H9 (cell line): ENCODE measurements at regions not wholly inside any gene's neighbourhood (a gene's known extent, or its start where the extent isn't known, plus 50 kb on each side); places are given as distances from the start of the nearest gene placed in this dataset.
A peak's percentile ranks its signal among the peaks of the same experiment; 100 is the strongest.

Experiments
- DNase-seq: peaks from one replicate; pipeline ENCODE4 v3.0.0-alpha.2; 2017
- H2AFZ ChIP-seq: one replicate; pipeline ENCODE4 v1.6.1; 2013; ENCODE audit warnings: mild to moderate bottlenecking, low read length, control low read depth, moderate library complexity
- H2AK5ac ChIP-seq: 2 replicates; pipeline ENCODE4 v1.6.1; 2013; ENCODE audit warnings: low read length, control low read depth, mixed read lengths; ENCODE audit not compliant: insufficient read length
- H2BK120ac ChIP-seq: one replicate; pipeline ENCODE4 v1.6.1; 2013; ENCODE audit warnings: low read depth, mild to moderate bottlenecking, low read length, control low read depth, inconsistent platforms; ENCODE audit not compliant: poor library complexity, severe bottlenecking
- H2BK12ac ChIP-seq: 2 replicates; pipeline ENCODE4 v1.6.1; 2013; ENCODE audit warnings: low read length, control low read depth, mixed read lengths, low read depth; ENCODE audit not compliant: insufficient read length
- H2BK15ac ChIP-seq: 2 replicates; pipeline ENCODE4 v1.6.1; 2013; ENCODE audit warnings: low read depth, low read length, control low read depth
- H2BK20ac ChIP-seq: one replicate; pipeline ENCODE4 v1.6.1; 2013; ENCODE audit warnings: low read depth, mild to moderate bottlenecking, low read length, control low read depth, inconsistent platforms; ENCODE audit not compliant: poor library complexity, severe bottlenecking
- H2BK5ac ChIP-seq: 2 replicates; pipeline ENCODE4 v1.6.1; 2013; ENCODE audit warnings: low read length, control low read depth, mixed read lengths; ENCODE audit not compliant: insufficient read length
- H3K14ac ChIP-seq: 2 replicates; pipeline ENCODE4 v1.6.1; 2013; ENCODE audit warnings: low read length, control low read depth; ENCODE audit not compliant: insufficient read depth
- H3K18ac ChIP-seq: 2 replicates; pipeline ENCODE4 v1.6.1; 2013; ENCODE audit warnings: low read depth, mild to moderate bottlenecking, mixed read lengths, low read length, control low read depth; ENCODE audit not compliant: insufficient read length
- H3K23ac ChIP-seq: 2 replicates; pipeline ENCODE4 v1.6.1; 2013; ENCODE audit warnings: low read length, control low read depth, mixed read lengths, low read depth; ENCODE audit not compliant: insufficient read length
- H3K23me2 ChIP-seq: 2 replicates; pipeline ENCODE4 v1.6.1; 2013; ENCODE audit warnings: low read depth, mild to moderate bottlenecking, mixed read lengths, low read length, control low read depth; ENCODE audit not compliant: insufficient read length, poor library complexity, severe bottlenecking
- H3K27ac ChIP-seq: 2 replicates; pipeline ENCODE4 v1.5.1; 2013; ENCODE audit warnings: low read length, control low read depth, mixed read lengths, low read depth; ENCODE audit not compliant: insufficient read length
- H3K27me3 ChIP-seq: 2 replicates; pipeline ENCODE4 v1.6.1; 2013; ENCODE audit warnings: low read length, control low read depth, inconsistent platforms; ENCODE audit not compliant: insufficient read depth
- H3K4ac ChIP-seq: 2 replicates; pipeline ENCODE4 v1.6.1; 2013; ENCODE audit warnings: low read depth, mild to moderate bottlenecking, control low read depth, inconsistent platforms, low read length, moderate library complexity
- H3K4me1 ChIP-seq: 2 replicates; pipeline ENCODE4 v1.6.1; 2013; ENCODE audit warnings: low read length, control low read depth, inconsistent platforms; ENCODE audit not compliant: insufficient read depth
- H3K4me2 ChIP-seq: 2 replicates; pipeline ENCODE4 v1.6.1; 2013; ENCODE audit warnings: low read length, control low read depth, mixed read lengths; ENCODE audit not compliant: insufficient read length, insufficient read depth
- H3K56ac ChIP-seq: 2 replicates; pipeline ENCODE4 v1.6.1; 2013; ENCODE audit warnings: low read depth, mild to moderate bottlenecking, mixed read lengths, low read length, control low read depth; ENCODE audit not compliant: insufficient read length
- H3K79me1 ChIP-seq: 2 replicates; pipeline ENCODE4 v1.6.1; 2013; ENCODE audit warnings: low read depth, mild to moderate bottlenecking, moderate library complexity, low read length, control low read depth, inconsistent platforms; ENCODE audit not compliant: insufficient read depth, poor library complexity, severe bottlenecking
- H3K79me2 ChIP-seq: 2 replicates; pipeline ENCODE4 v1.6.1; 2013; ENCODE audit warnings: low read length, control low read depth, inconsistent platforms; ENCODE audit not compliant: insufficient read depth
- H3K9ac ChIP-seq: 2 replicates; pipeline ENCODE4 v1.6.1; 2013; ENCODE audit warnings: low read length, control low read depth, mixed read lengths; ENCODE audit not compliant: insufficient read length; ENCODE audit errors: extremely low read depth
- H3K9me3 ChIP-seq: one replicate; pipeline ENCODE4 v1.6.1; 2013; ENCODE audit warnings: low read depth, low read length, inconsistent platforms; ENCODE audit not compliant: control insufficient read depth
- H3T11ph ChIP-seq: one replicate; pipeline ENCODE4 v1.6.1; 2013; ENCODE audit warnings: mild to moderate bottlenecking, low read length, control low read depth, inconsistent platforms
- H4K20me1 ChIP-seq: one replicate; pipeline ENCODE4 v1.6.1; 2013; ENCODE audit not compliant: control insufficient read depth, insufficient read length, insufficient read depth
- H4K5ac ChIP-seq: 2 replicates; pipeline ENCODE4 v1.6.1; 2013; ENCODE audit warnings: low read depth, mild to moderate bottlenecking, mixed read lengths, low read length, control low read depth; ENCODE audit not compliant: insufficient read length
- H4K8ac ChIP-seq: replicated peaks from 2 replicates; pipeline ENCODE4 v1.6.1; 2013; ENCODE audit warnings: low read length, control low read depth, mixed read lengths, low read depth; ENCODE audit not compliant: insufficient read length
- H4K91ac ChIP-seq: 2 replicates; pipeline ENCODE4 v1.6.1; 2013; ENCODE audit warnings: low read depth, mild to moderate bottlenecking, moderate library complexity, mixed read lengths, low read length, control low read depth; ENCODE audit not compliant: insufficient read length
- H3K27ac Mint-ChIP-seq, 3 experiments: 2 replicates in 2 of 3; 3 replicates in 1 of 3; pipeline ENCODE4 v1.8.0; 2020 to 2021; ENCODE audit warnings: mixed read lengths in 3 of 3, mild to moderate bottlenecking in 1 of 3, moderate library complexity in 1 of 3
- H3K27me3 Mint-ChIP-seq: 2 replicates; pipeline ENCODE4 v1.8.0; 2021; ENCODE audit warnings: low read depth, mild to moderate bottlenecking, moderate library complexity, mixed read lengths
- H3K36me3 Mint-ChIP-seq, 3 experiments: 2 replicates in 2 of 3; 3 replicates in 1 of 3; pipeline ENCODE4 v1.8.0; 2020 to 2021; ENCODE audit warnings: low read depth in 3 of 3, mixed read lengths in 3 of 3; ENCODE audit not compliant: insufficient read depth in 1 of 3
- H3K4me1 Mint-ChIP-seq, 2 experiments: 2 replicates each; pipeline ENCODE4 v1.8.0; 2020; ENCODE audit warnings: mixed read lengths in 2 of 2
- H3K4me3 Mint-ChIP-seq, 2 experiments: 2 replicates in 1 of 2; 3 replicates in 1 of 2; pipeline ENCODE4 v1.8.0; 2020 to 2021; ENCODE audit warnings: mild to moderate bottlenecking in 2 of 2, mixed read lengths in 2 of 2, moderate library complexity in 1 of 2
- H3K9me3 Mint-ChIP-seq, 2 experiments: 2 replicates in 1 of 2; 3 replicates in 1 of 2; pipeline ENCODE4 v1.8.0; 2020; ENCODE audit warnings: mild to moderate bottlenecking in 2 of 2, mixed read lengths in 2 of 2, moderate library complexity in 1 of 2
- CTCF ChIP-seq: fragments of 200-600 bp; sonication (generic); conservative IDR thresholded peaks from 3 replicates; pipeline ENCODE4 v1.8.0; 2021; ENCODE audit warnings: antibody characterized with exemption, mild to moderate bottlenecking
- WGBS: extraction: QIAGEN DNeasy Blood & Tissue Kit; methylation state at CpG from one replicate; pipeline ENCODE4 v1.1.7; 2013; ENCODE audit warnings: missing lambda C conversion rate, low lambda C conversion rate, mixed read lengths; ENCODE audit not compliant: insufficient read length; ENCODE audit errors: extremely low coverage; 5-methylcytosine and 5-hydroxymethylcytosine counted together

GRCh38 chr12:131452444-131452860, 258.4 kb upstream of the SFSWAP start:
- Histone ChIP-seq H3K27me3 (no peaks in the 10 kb centered on the region), H2BK5ac (no peak overlapping the region), H4K91ac (no peak overlapping the region), H2BK15ac (no peak overlapping the region), H2BK12ac (no peak overlapping the region), H2BK20ac (no peak overlapping the region), H3K79me1 (no peaks in the 10 kb centered on the region), H2AK5ac (no peak overlapping the region), H3K23ac (no peak overlapping the region), H4K5ac (no peak overlapping the region), H3K4ac (no peak overlapping the region), H2BK120ac (no peak overlapping the region), H3K14ac (no peak overlapping the region), H3K27ac (no peak overlapping the region), H3K9ac (no peak overlapping the region), H4K8ac (no peak overlapping the region), H4K20me1 (no peaks in the 10 kb centered on the region), H3K9me3 (no peaks in the 10 kb centered on the region), H2AFZ (no peak overlapping the region), H3T11ph (no peak overlapping the region), H3K4me1 (no peaks in the 10 kb centered on the region), H3K56ac (no peak overlapping the region), H3K23me2 (no peaks in the 10 kb centered on the region), H3K4me2 (no peak overlapping the region), H3K79me2 (no peaks in the 10 kb centered on the region), H3K18ac (no peak overlapping the region)
- H3K27ac Mint-ChIP-seq: no peak overlapping the region
- peaks cover 0 to 5% (median 0%) of the 10 kb centered on the region in 3 experiments; a peak in 2 of 7 replicates for H3K36me3 Mint-ChIP-seq
- no CpG with 5 or more reads among the region's 10 CpGs for WGBS
- peak overlapping the region in 1 of 2 experiments; percentile 70; a peak in 3 of 5 replicates for H3K4me3 Mint-ChIP-seq
- H3K27me3 Mint-ChIP-seq: peaks cover 3% of the 10 kb centered on the region
- H3K9me3 Mint-ChIP-seq: peaks cover 0 to 20% of the 10 kb centered on the region in 2 experiments; a peak in 4 of 5 replicates
- peak; percentile 79 for DNase-seq
- H3K4me1 Mint-ChIP-seq: peaks cover 12 to 33% of the 10 kb centered on the region in 2 experiments
- peak; percentile 81 for TF ChIP-seq CTCF
